SH-SY5Y (cell line): ENCODE measurements at regions not wholly inside any gene's neighbourhood (a gene's known extent, or its start where the extent isn't known, plus 50 kb on each side); places are given as distances from the start of the nearest gene placed in this dataset.

Experiments
- GATA2 ChIP-seq: IDR thresholded peaks from 2 replicates; pipeline ENCODE4 v1.6.1; 2011; ENCODE audit warnings: mild to moderate bottlenecking, low read depth, low read length
- GATA3 ChIP-seq: IDR thresholded peaks from 2 replicates; pipeline ENCODE4 v1.6.1; 2011; ENCODE audit warnings: low read depth, mild to moderate bottlenecking, low read length, moderate library complexity

DNA sequence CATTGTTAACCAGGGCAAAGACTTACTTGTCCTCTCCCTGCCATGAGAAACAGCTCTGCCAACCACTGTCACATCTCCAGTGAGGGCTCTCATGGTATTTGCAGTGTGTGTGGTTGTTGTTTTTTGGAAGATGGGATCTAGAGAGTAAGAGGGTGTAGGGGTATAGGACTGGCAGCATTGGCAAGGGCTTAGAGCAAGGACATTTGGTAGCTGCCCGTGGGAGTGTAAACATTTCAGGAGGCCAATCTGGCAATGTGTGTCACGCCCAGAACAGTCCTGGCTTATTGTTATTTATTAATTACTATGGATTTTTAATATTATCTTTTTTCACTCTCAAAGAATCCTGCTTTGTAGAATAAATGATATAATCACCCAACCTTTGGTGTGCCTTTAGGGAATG, 90.5 kb downstream of the TMEM17 start:
- TF ChIP-seq GATA2, result no peak
- no peak for TF ChIP-seq GATA3
